Gastrocnemius medialis (tissue), 4 donors: ENCODE measurements at regions not wholly inside any gene's neighbourhood (a gene's known extent, or its start where the extent isn't known, plus 50 kb on each side); places are given as distances from the start of the nearest gene placed in this dataset.

ENCODE experiments used
- CTCF ChIP-seq, 5 experiments: fragments of 450-650 bp in 3 of 5; fragments of 200-600 bp in 2 of 5; sonication (generic) in 2 of 5; IDR thresholded peaks in 4 of 5; conservative IDR thresholded peaks in 1 of 5; 1 replicate in 4 of 5; 2 replicates in 1 of 5; pipeline ENCODE4 v1.5.1; 2016 to 2019; ENCODE audit warnings: antibody characterized with exemption in 5 of 5, mild to moderate bottlenecking in 3 of 5, moderate library complexity in 3 of 5
- POLR2A ChIP-seq, 2 donors: fragments of 450-650 bp; IDR thresholded peaks; one replicate each; pipeline ENCODE4 v1.6.1; 2017; ENCODE audit warnings: antibody characterized with exemption in 2 of 2, mild to moderate bottlenecking in 2 of 2, moderate library complexity in 2 of 2

- TF ChIP-seq CTCF (IDR thresholded peaks at IDR 0.05 in 4 of 5, conservative IDR thresholded peaks at IDR 0.05 in 1 of 5) (no peak), POLR2A (IDR thresholded peaks at IDR 0.05) (no peak)
Measured at GRCh38 chr3:95280711-95281352, 1218.0 kb downstream of the NSUN3 start.
